ENCODE measurements at regions not wholly inside any gene's neighbourhood (a gene's known extent, or its start where the extent isn't known, plus 50 kb on each side); places are given as distances from the start of the nearest gene placed in this dataset.
"Not testable (repeated sequence)": the region's sequence is repeated elsewhere in the genome, so short reads cannot be mapped to it uniquely, and the experiment has no call there.

- no peak for DNase-seq (ENCODE audit: low read depth in 3 of 3, low spot score in 2 of 3)
Measured at GRCh38 chr13:111657013-111657412, 336.6 kb downstream of the TEX29 start.

GRCh38 chr13:111658145-111659100 lies 338.0 kb downstream of the TEX29 start:
- DNase-seq (ENCODE audit: low read depth in 3 of 3, low spot score in 2 of 3) = no peak

- no peak for DNase-seq (ENCODE audit: low read depth in 3 of 3, low spot score in 2 of 3)
Measured at GRCh38 chr13:111659219-111659775, 338.9 kb downstream of the TEX29 start.

GRCh38 chr13:111659842-111660241 lies 339.4 kb downstream of the TEX29 start:
- no peak for DNase-seq (ENCODE audit: low read depth in 3 of 3, low spot score in 2 of 3)

GRCh38 chr13:111661052-111661451 lies 340.6 kb downstream of the TEX29 start:
- DNase-seq (ENCODE audit: low read depth in 3 of 3, low spot score in 2 of 3) = no peak

- no peak for DNase-seq (ENCODE audit: low read depth in 3 of 3, low spot score in 2 of 3)
Measured at GRCh38 chr13:111661776-111662175, 341.3 kb downstream of the TEX29 start.

GRCh38 chr13:111662451-111662850 lies 342.0 kb downstream of the TEX29 start:
- no peak for DNase-seq (ENCODE audit: low read depth in 3 of 3, low spot score in 2 of 3)

- DNase-seq (ENCODE audit: low read depth in 3 of 3, low spot score in 2 of 3) = no peak
Measured at GRCh38 chr13:111662895-111663294, 342.5 kb downstream of the TEX29 start.

GRCh38 chr13:111663505-111663904 lies 343.1 kb downstream of the TEX29 start:
- DNase-seq (ENCODE audit: low read depth in 3 of 3, low spot score in 2 of 3) = no peak

GRCh38 chr13:111663953-111664421 lies 343.5 kb downstream of the TEX29 start:
- peak in 1 of 3 donors; percentile 33 for DNase-seq (ENCODE audit: low read depth in 3 of 3, low spot score in 2 of 3)

- DNase-seq (ENCODE audit: low read depth in 3 of 3, low spot score in 2 of 3) = no peak
Measured at GRCh38 chr13:111664696-111665095, 344.3 kb downstream of the TEX29 start.

- no peak for DNase-seq (ENCODE audit: low read depth in 3 of 3, low spot score in 2 of 3)
Measured at GRCh38 chr13:111665691-111666095, 345.3 kb downstream of the TEX29 start.

GRCh38 chr13:111666164-111666776 lies 345.8 kb downstream of the TEX29 start:
- no peak for DNase-seq (ENCODE audit: low read depth in 3 of 3, low spot score in 2 of 3)

GRCh38 chr13:111667757-111668156 lies 347.3 kb downstream of the TEX29 start:
- DNase-seq (ENCODE audit: low read depth in 3 of 3, low spot score in 2 of 3) = no peak

GRCh38 chr13:111668451-111668850 lies 348.0 kb downstream of the TEX29 start:
- DNase-seq (ENCODE audit: low read depth in 3 of 3, low spot score in 2 of 3) = no peak

- DNase-seq (ENCODE audit: low read depth in 3 of 3, low spot score in 2 of 3) = not testable (repeated sequence)
Measured at GRCh38 chr13:111672198-111672597, 351.8 kb downstream of the TEX29 start.

- not testable (repeated sequence) for DNase-seq (ENCODE audit: low read depth in 3 of 3, low spot score in 2 of 3)
Measured at GRCh38 chr13:111678120-111678882, 357.9 kb downstream of the TEX29 start.

- DNase-seq (ENCODE audit: low read depth in 3 of 3, low spot score in 2 of 3) = not testable (repeated sequence)
Measured at GRCh38 chr13:111679645-111680044, 359.2 kb downstream of the TEX29 start.

- not testable (repeated sequence) for DNase-seq (ENCODE audit: low read depth in 3 of 3, low spot score in 2 of 3)
Measured at GRCh38 chr13:111680100-111680499, 359.7 kb downstream of the TEX29 start.

GRCh38 chr13:111692028-111692427 lies 371.6 kb downstream of the TEX29 start:
- not testable (repeated sequence) for DNase-seq (ENCODE audit: low read depth in 3 of 3, low spot score in 2 of 3)

- not testable (repeated sequence) for DNase-seq (ENCODE audit: low read depth in 3 of 3, low spot score in 2 of 3)
Measured at GRCh38 chr13:111696121-111696520, 370.8 kb upstream of the SOX1 start.
